ENCODE measurements at regions not wholly inside any gene's neighbourhood (a gene's known extent, or its start where the extent isn't known, plus 50 kb on each side); places are given as distances from the start of the nearest gene placed in this dataset.

GRCh38 chr12:85676816-85677749 lies 159.1 kb downstream of the RASSF9 start:
- ATAC-seq (no peak), DNase-seq (no peak)
- POLR2A ChIA-PET, result no interaction called here
- CTCF ChIA-PET, result no interaction called here
- Mint-ChIP-seq H3K36me3 (ENCODE audit: low read depth) (no peaks in the 10 kb centered on the region), H3K27ac (no peak overlapping the region), H3K27me3 (no peaks in the 10 kb centered on the region), H3K4me1 (no peaks in the 10 kb centered on the region), H3K9me3 (ENCODE audit: low read depth) (peaks cover 7% of the 10 kb centered on the region), H3K4me3 (no peak overlapping the region)
- intact Hi-C loops (cut with DNase I, micrococcal nuclease), result no loop called here

GRCh38 chr12:85679296-85679695 lies 156.9 kb downstream of the RASSF9 start:
- Mint-ChIP-seq H3K4me1 (no peaks in the 10 kb centered on the region), H3K36me3 (ENCODE audit: low read depth) (no peaks in the 10 kb centered on the region), H3K27ac (no peak overlapping the region), H3K27me3 (no peaks in the 10 kb centered on the region), H3K4me3 (no peak overlapping the region), H3K9me3 (ENCODE audit: low read depth) (peaks cover 7% of the 10 kb centered on the region)
- DNase-seq (no peak), ATAC-seq (no peak)
- POLR2A ChIA-PET, result no interaction called here
- CTCF ChIA-PET, result no interaction called here
- intact Hi-C loops (cut with DNase I, micrococcal nuclease), result no loop called here

GRCh38 chr12:85680881-85681280 lies 155.3 kb downstream of the RASSF9 start:
- Mint-ChIP-seq H3K4me1 (no peaks in the 10 kb centered on the region), H3K4me3 (no peak overlapping the region), H3K36me3 (ENCODE audit: low read depth) (no peaks in the 10 kb centered on the region), H3K27me3 (no peaks in the 10 kb centered on the region), H3K9me3 (ENCODE audit: low read depth) (peaks cover 7% of the 10 kb centered on the region), H3K27ac (no peak overlapping the region)
- DNase-seq, result no peak
- no peak for ATAC-seq
- CTCF ChIA-PET, result no interaction called here
- intact Hi-C loops (cut with DNase I, micrococcal nuclease), result no loop called here
- POLR2A ChIA-PET, result no interaction called here

- POLR2A ChIA-PET, result no interaction called here
- no peaks in the 10 kb centered on the region for H3K36me3 Mint-ChIP-seq (ENCODE audit: low read depth)
- intact Hi-C loops (cut with DNase I, micrococcal nuclease), result no loop called here
- CTCF ChIA-PET, result no interaction called here
- no peak for ATAC-seq
- no peak for DNase-seq
- H3K27me3 Mint-ChIP-seq, result no peaks in the 10 kb centered on the region
- no peak overlapping the region for H3K27ac Mint-ChIP-seq
- peaks cover 7% of the 10 kb centered on the region for H3K9me3 Mint-ChIP-seq (ENCODE audit: low read depth)
- no peaks in the 10 kb centered on the region for H3K4me1 Mint-ChIP-seq
- H3K4me3 Mint-ChIP-seq, result no peak overlapping the region
These were observed 154.9 kb downstream of the RASSF9 start for GRCh38 chr12:85681333-85681732.

GRCh38 chr12:85683051-85683450 lies 153.2 kb downstream of the RASSF9 start:
- Mint-ChIP-seq H3K27ac (no peak overlapping the region), H3K4me3 (no peak overlapping the region), H3K27me3 (no peaks in the 10 kb centered on the region), H3K9me3 (ENCODE audit: low read depth) (peaks cover 7% of the 10 kb centered on the region), H3K4me1 (no peaks in the 10 kb centered on the region), H3K36me3 (ENCODE audit: low read depth) (no peaks in the 10 kb centered on the region)
- CTCF ChIA-PET, result no interaction called here
- ATAC-seq (no peak), DNase-seq (no peak)
- POLR2A ChIA-PET, result interaction anchor here (0.6 kb wide), 1 partner anchor 1917 kb away, joined by 3 read pairs; no protein-coding TSS in a partner anchor
- intact Hi-C loops (cut with DNase I, micrococcal nuclease), result no loop called here

GRCh38 chr12:85688837-85689236 lies 147.4 kb downstream of the RASSF9 start:
- Mint-ChIP-seq H3K4me1 (no peaks in the 10 kb centered on the region), H3K27me3 (no peaks in the 10 kb centered on the region), H3K4me3 (no peak overlapping the region), H3K27ac (no peak overlapping the region), H3K36me3 (ENCODE audit: low read depth) (no peaks in the 10 kb centered on the region), H3K9me3 (ENCODE audit: low read depth) (no peaks in the 10 kb centered on the region)
- DNase-seq (no peak), ATAC-seq (no peak)
- ChIA-PET POLR2A (no interaction called here), CTCF (no interaction called here)
- intact Hi-C loops (cut with DNase I, micrococcal nuclease), result no loop called here

- H3K36me3 Mint-ChIP-seq (ENCODE audit: low read depth), result no peaks in the 10 kb centered on the region
- H3K4me1 Mint-ChIP-seq, result no peaks in the 10 kb centered on the region
- DNase-seq, result no peak
- intact Hi-C loops (cut with DNase I, micrococcal nuclease), result no loop called here
- no peak for ATAC-seq
- H3K4me3 Mint-ChIP-seq, result no peak overlapping the region
- ChIA-PET CTCF (no interaction called here), POLR2A (no interaction called here)
- H3K27ac Mint-ChIP-seq, result no peak overlapping the region
- no peaks in the 10 kb centered on the region for H3K9me3 Mint-ChIP-seq (ENCODE audit: low read depth)
- H3K27me3 Mint-ChIP-seq, result no peaks in the 10 kb centered on the region
These were observed 146.1 kb downstream of the RASSF9 start for GRCh38 chr12:85690146-85690545.

GRCh38 chr12:85693093-85693665 lies 143.0 kb downstream of the RASSF9 start:
- Mint-ChIP-seq H3K9me3 (ENCODE audit: low read depth) (no peaks in the 10 kb centered on the region), H3K36me3 (ENCODE audit: low read depth) (no peaks in the 10 kb centered on the region), H3K27ac (no peak overlapping the region), H3K4me1 (no peaks in the 10 kb centered on the region), H3K4me3 (no peak overlapping the region), H3K27me3 (no peaks in the 10 kb centered on the region)
- ATAC-seq, result no peak
- intact Hi-C loops (cut with DNase I, micrococcal nuclease), result no loop called here
- ChIA-PET POLR2A (no interaction called here), CTCF (no interaction called here)
- DNase-seq, result no peak

GRCh38 chr12:85695097-85695715 lies 141.0 kb downstream of the RASSF9 start:
- no peaks in the 10 kb centered on the region for H3K9me3 Mint-ChIP-seq (ENCODE audit: low read depth)
- H3K27me3 Mint-ChIP-seq, result no peaks in the 10 kb centered on the region
- POLR2A ChIA-PET, result no interaction called here
- intact Hi-C loops (cut with DNase I, micrococcal nuclease), result no loop called here
- ATAC-seq, result no peak
- no peaks in the 10 kb centered on the region for H3K36me3 Mint-ChIP-seq (ENCODE audit: low read depth)
- no peak for DNase-seq
- H3K27ac Mint-ChIP-seq, result no peak overlapping the region
- CTCF ChIA-PET, result no interaction called here
- H3K4me3 Mint-ChIP-seq, result no peak overlapping the region
- H3K4me1 Mint-ChIP-seq, result no peaks in the 10 kb centered on the region

- Mint-ChIP-seq H3K9me3 (ENCODE audit: low read depth) (no peaks in the 10 kb centered on the region), H3K4me1 (no peaks in the 10 kb centered on the region), H3K36me3 (ENCODE audit: low read depth) (no peaks in the 10 kb centered on the region), H3K27me3 (no peaks in the 10 kb centered on the region), H3K27ac (no peak overlapping the region), H3K4me3 (no peak overlapping the region)
- ATAC-seq (no peak), DNase-seq (no peak)
- ChIA-PET POLR2A (no interaction called here), CTCF (no interaction called here)
- intact Hi-C loops (cut with DNase I, micrococcal nuclease), result no loop called here
These were observed 139.2 kb downstream of the RASSF9 start for GRCh38 chr12:85697003-85697402.

- no peak overlapping the region for H3K4me3 Mint-ChIP-seq
- intact Hi-C loops (cut with DNase I, micrococcal nuclease), result no loop called here
- CTCF ChIA-PET, result no interaction called here
- H3K27me3 Mint-ChIP-seq, result no peaks in the 10 kb centered on the region
- H3K27ac Mint-ChIP-seq, result no peak overlapping the region
- POLR2A ChIA-PET, result no interaction called here
- no peaks in the 10 kb centered on the region for H3K36me3 Mint-ChIP-seq (ENCODE audit: low read depth)
- no peaks in the 10 kb centered on the region for H3K9me3 Mint-ChIP-seq (ENCODE audit: low read depth)
- DNase-seq (no peak), ATAC-seq (no peak)
- H3K4me1 Mint-ChIP-seq, result no peaks in the 10 kb centered on the region
These were observed 137.3 kb downstream of the RASSF9 start for GRCh38 chr12:85698937-85699336.

- Mint-ChIP-seq H3K27ac (no peak overlapping the region), H3K36me3 (ENCODE audit: low read depth) (no peaks in the 10 kb centered on the region), H3K27me3 (no peaks in the 10 kb centered on the region), H3K4me3 (no peak overlapping the region), H3K4me1 (no peaks in the 10 kb centered on the region), H3K9me3 (ENCODE audit: low read depth) (no peaks in the 10 kb centered on the region)
- intact Hi-C loops (cut with DNase I, micrococcal nuclease), result no loop called here
- no peak for DNase-seq
- ChIA-PET POLR2A (no interaction called here), CTCF (no interaction called here)
- ATAC-seq, result no peak
These were observed 127.4 kb downstream of the RASSF9 start for GRCh38 chr12:85708775-85709174.

Data from activated CD4-positive, alpha-beta T cell treated with anti-CD3 and anti-CD28 coated beads for 36 hours (primary cell).